AG20443 (cell line): ENCODE measurements at regions not wholly inside any gene's neighbourhood (a gene's known extent, or its start where the extent isn't known, plus 50 kb on each side); places are given as distances from the start of the nearest gene placed in this dataset.
"Not testable (repeated sequence)": the region's sequence is repeated elsewhere in the genome, so short reads cannot be mapped to it uniquely, and the experiment has no call there.

Experiments used
- DNase-seq: peaks from one replicate; pipeline ENCODE4 v3.0.0; 2012; ENCODE audit warnings: low spot score, mixed read lengths

- peak; percentile 77 for DNase-seq
Observed at GRCh38 chr16:22436823-22437652, 62.6 kb upstream of the CDR2 start.

DNA sequence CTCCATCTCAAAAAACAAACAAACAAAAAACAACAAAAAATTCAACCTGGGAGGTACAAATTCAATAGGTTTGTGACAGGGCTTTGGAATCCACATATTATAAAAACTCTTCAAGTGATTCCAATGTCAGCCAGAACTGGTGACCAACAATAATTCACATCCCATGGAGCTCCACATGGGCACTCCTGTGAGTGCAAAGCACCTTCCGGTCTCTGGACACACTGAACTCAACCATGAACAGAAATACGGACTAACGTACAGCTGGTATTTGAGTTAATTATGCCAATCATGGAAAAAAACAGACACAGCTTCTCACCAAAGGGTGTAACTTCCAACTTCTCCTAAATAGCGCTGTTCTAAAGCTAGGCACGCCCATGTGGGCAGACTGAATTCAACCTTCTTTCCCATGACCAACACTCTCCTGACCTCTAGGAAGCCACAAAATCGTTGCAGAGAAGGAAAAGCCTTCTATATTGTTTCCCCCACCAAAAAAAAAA is 62.0 kb upstream of the CDR2 start:
- not testable (repeated sequence) for DNase-seq

GRCh38 chr16:22431314-22431713 is 56.9 kb upstream of the CDR2 start:
- not testable (repeated sequence) for DNase-seq

GRCh38 chr16:22428654-22429053 is 54.2 kb upstream of the CDR2 start:
- DNase-seq: no peak

GRCh38 chr16:22427556-22427955 is 53.1 kb upstream of the CDR2 start:
- DNase-seq: no peak

- no peak for DNase-seq
Observed at GRCh38 chr16:22425847-22426246, 51.4 kb upstream of the CDR2 start.

DNA sequence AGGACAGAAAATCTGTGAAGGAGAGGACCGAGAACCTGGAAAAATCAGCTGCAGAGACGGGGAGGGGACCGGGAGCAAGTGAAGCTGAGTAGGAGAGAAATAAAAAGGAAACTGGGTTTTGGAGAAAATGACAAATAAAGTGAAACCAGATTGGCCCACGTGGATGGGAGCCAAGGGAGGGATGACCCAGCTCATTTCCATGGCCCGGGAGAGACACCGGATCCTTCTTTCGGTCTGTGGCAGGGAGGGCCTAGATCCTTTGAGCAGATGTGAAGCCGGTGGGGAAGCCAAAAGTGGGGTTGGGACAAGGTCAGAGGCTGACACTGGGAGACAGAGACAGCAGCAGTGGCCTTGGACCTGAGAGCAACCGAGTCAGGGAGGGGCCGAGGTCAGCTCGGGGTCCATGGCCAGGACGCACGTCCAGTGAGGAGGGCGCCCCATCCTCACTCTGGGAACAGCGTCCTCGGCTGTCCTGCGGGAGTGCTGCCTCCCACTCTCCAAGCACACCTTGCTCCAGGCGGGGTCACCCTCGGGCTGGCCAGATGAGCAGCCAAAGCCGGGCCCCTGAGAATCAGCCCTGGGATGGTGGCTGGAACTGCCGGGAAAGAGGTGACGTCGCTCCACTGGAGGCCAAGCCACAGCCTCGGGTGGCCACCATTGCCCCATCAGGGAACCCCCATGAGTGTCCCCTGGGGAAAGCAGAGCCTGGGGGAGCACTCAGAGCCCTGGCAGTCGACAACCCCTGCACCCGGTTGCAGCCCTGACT is 50.8 kb upstream of the CDR2 start:
- peak; percentile 81 for DNase-seq

DNA sequence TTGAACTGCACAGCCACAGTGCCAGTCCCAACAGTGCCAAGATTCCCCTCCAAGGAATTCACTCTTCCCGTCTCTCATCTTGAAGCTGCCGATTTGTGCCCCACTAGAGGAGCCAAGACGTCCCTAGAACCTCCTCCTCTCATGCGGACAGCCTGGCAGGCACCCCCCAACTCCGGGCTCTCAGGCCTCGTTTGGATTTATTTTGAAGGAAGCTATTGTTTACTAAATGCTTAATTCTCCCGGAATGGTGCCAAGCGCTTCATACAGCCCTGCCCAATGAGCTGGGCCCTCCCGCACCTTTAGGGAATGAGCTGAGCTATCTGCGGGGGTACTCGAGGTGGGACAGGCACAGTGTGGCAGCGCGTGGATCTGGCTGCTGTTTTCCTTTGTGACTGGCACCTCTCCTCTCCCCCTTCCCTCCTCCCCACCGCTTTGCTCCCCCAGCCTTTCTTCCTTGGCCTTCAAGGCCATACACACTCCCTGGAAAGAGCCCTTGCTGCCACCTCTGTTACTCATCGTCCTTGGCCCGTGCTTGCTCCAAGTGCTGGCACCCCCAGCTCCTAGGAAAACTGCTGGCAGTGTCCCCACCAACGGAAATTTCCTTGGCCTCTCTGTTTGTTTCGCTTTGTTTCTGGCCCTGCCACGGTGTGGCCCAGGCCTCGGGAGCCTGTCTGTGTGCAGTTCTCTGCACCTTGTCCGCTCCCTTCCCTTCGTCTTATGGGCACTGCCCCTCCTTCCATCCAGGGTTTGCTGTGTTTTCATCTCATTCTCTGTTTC is 49.9 kb upstream of the CDR2 start:
- peak; percentile 52 for DNase-seq
